Tibial nerve (tissue), 4 donors: ENCODE measurements at regions not wholly inside any gene's neighbourhood (a gene's known extent, or its start where the extent isn't known, plus 50 kb on each side); places are given as distances from the start of the nearest gene placed in this dataset.

ENCODE experiments used
- EP300 ChIP-seq, 2 donors: sonication (generic); formaldehyde crosslinking; IDR thresholded peaks; one replicate each; pipeline ENCODE4 v1.6.1; 2017; ENCODE audit warnings: antibody characterized with exemption in 2 of 2, mild to moderate bottlenecking in 1 of 2
- TF ChIP-seq, protein P1 (sequence below), 5 experiments: fragments of 200-600 bp in 3 of 5; fragments of 450-650 bp in 2 of 5; sonication (generic) in 3 of 5; IDR thresholded peaks; one replicate each; pipeline ENCODE4 v1.5.1; 2016 to 2019; ENCODE audit warnings: antibody characterized with exemption in 5 of 5, mild to moderate bottlenecking in 3 of 5, moderate library complexity in 2 of 5

DNA sequence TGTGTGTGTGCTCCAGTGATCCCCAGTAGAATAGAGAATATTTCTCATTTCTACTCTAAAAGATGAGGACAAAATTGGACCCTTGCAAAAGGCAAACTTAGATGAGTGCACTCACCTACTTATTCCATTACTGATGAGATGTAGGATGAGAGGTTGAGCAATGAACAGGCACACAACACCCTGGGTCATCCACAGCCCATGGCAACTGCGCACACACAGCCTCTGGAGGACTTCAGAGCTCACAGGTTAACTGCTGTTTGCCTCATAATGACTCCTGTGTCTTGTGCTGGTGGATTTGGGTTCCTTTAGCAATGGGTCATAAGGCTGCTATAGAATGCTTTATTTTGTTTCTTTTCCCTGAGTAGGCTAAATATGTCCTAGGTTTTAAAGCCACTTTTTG is 103.6 kb upstream of the TNFAIP3 start:
- TF ChIP-seq, protein P1, sequence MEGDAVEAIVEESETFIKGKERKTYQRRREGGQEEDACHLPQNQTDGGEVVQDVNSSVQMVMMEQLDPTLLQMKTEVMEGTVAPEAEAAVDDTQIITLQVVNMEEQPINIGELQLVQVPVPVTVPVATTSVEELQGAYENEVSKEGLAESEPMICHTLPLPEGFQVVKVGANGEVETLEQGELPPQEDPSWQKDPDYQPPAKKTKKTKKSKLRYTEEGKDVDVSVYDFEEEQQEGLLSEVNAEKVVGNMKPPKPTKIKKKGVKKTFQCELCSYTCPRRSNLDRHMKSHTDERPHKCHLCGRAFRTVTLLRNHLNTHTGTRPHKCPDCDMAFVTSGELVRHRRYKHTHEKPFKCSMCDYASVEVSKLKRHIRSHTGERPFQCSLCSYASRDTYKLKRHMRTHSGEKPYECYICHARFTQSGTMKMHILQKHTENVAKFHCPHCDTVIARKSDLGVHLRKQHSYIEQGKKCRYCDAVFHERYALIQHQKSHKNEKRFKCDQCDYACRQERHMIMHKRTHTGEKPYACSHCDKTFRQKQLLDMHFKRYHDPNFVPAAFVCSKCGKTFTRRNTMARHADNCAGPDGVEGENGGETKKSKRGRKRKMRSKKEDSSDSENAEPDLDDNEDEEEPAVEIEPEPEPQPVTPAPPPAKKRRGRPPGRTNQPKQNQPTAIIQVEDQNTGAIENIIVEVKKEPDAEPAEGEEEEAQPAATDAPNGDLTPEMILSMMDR (IDR thresholded peaks at IDR 0.05): no peak
- no peak for TF ChIP-seq EP300 (IDR thresholded peaks at IDR 0.05)
